H1 (cell line): ENCODE measurements at regions not wholly inside any gene's neighbourhood (a gene's known extent, or its start where the extent isn't known, plus 50 kb on each side); places are given as distances from the start of the nearest gene placed in this dataset.

ENCODE experiments used
- CTCF ChIA-PET: fragments of 300-600 bp; sonication (Branson Sonifier 250); formaldehyde crosslinking; loops from one replicate; lab custom pipeline; 2021; ENCODE audit not compliant: partially characterized antibody; lab: Charles Lee
- POLR2A ChIA-PET: fragments of 300-600 bp; sonication (Branson Sonifier 250); formaldehyde crosslinking; loops from one replicate; lab custom pipeline; 2021; ENCODE audit warnings: inconsistent platforms; ENCODE audit not compliant: partially characterized antibody; lab: Charles Lee
- DNase-seq, 2 experiments: peaks; one replicate each; pipeline versions ENCODE4 v3.0.0 to v3.0.0-alpha.2; 2010 to 2022; ENCODE audit warnings: low spot score in 2 of 2, low read depth in 1 of 2, mixed read lengths in 1 of 2
- FAIRE-seq: peaks from 2 replicates; lab custom pipeline; 2011; peaks lifted over from hg19 to GRCh38; lab: Jason Lieb, UNC
- H2AFZ ChIP-seq: 2 replicates; pipeline ENCODE4 v1.8.1; 2012; ENCODE audit warnings: low read length, inconsistent platforms
- H2AK5ac ChIP-seq: 2 replicates; pipeline ENCODE4 v1.6.1; 2013; ENCODE audit warnings: low read depth, low read length
- H2BK120ac ChIP-seq: replicated peaks from 2 replicates; pipeline ENCODE3; 2013; ENCODE audit warnings: low read depth, low read length, inconsistent platforms
- H2BK12ac ChIP-seq: 2 replicates; pipeline ENCODE4 v1.6.1; 2013; ENCODE audit warnings: low read depth, low read length
- H2BK15ac ChIP-seq: 2 replicates; pipeline ENCODE4 v1.6.1; 2013; ENCODE audit warnings: low read length
- H2BK20ac ChIP-seq: 2 replicates; pipeline ENCODE4 v1.6.1; 2013; ENCODE audit warnings: low read length
- H2BK5ac ChIP-seq: 2 replicates; pipeline ENCODE4 v1.6.1; 2013; ENCODE audit warnings: low read depth, low read length
- H3K14ac ChIP-seq: 2 replicates; pipeline ENCODE4 v1.6.1; 2013; ENCODE audit warnings: inconsistent platforms; ENCODE audit not compliant: insufficient read length
- H3K18ac ChIP-seq: 2 replicates; pipeline ENCODE4 v1.6.1; 2013; ENCODE audit warnings: low read length; ENCODE audit errors: extremely low read depth
- H3K23ac ChIP-seq: 2 replicates; pipeline ENCODE4 v1.6.1; 2013; ENCODE audit warnings: inconsistent platforms; ENCODE audit not compliant: insufficient read length
- H3K23me2 ChIP-seq: 2 replicates; pipeline ENCODE4 v1.6.1; 2013; ENCODE audit warnings: low read depth, low read length
- H3K27ac ChIP-seq: 2 replicates; pipeline ENCODE4 v1.6.1; 2011; ENCODE audit warnings: low read depth, low read length, inconsistent platforms
- H3K27me3 ChIP-seq, 4 experiments: replicated peaks in 1 of 4; 1 replicate in 1 of 4; 2 replicates in 3 of 4; pipeline versions ENCODE4 v1.6.1 to v1.8.1; 2011 to 2013; ENCODE audit warnings: low read length in 3 of 4, mild to moderate bottlenecking in 3 of 4, inconsistent platforms in 2 of 4, mixed read lengths in 2 of 4, moderate library complexity in 1 of 4; ENCODE audit not compliant: control insufficient read depth in 3 of 4, insufficient read depth in 3 of 4; ENCODE audit errors: extremely low read depth in 1 of 4
- H3K36me3 ChIP-seq, 4 experiments: 2 replicates each; pipeline versions ENCODE4 v1.6.1 to v1.8.1; 2011 to 2013; ENCODE audit warnings: mild to moderate bottlenecking in 4 of 4, low read length in 3 of 4, moderate library complexity in 2 of 4, control low read depth in 1 of 4, inconsistent platforms in 1 of 4; ENCODE audit not compliant: insufficient read depth in 4 of 4, control insufficient read depth in 2 of 4
- H3K4ac ChIP-seq: replicated peaks from 2 replicates; pipeline ENCODE3; 2013; ENCODE audit warnings: low read length, low read depth, mixed read lengths, inconsistent platforms; ENCODE audit not compliant: insufficient read length
- H3K4me1 ChIP-seq, 4 experiments: replicated peaks in 1 of 4; 1 replicate in 1 of 4; 2 replicates in 3 of 4; pipeline versions ENCODE4 v1.6.1 to v1.8.1; 2011 to 2013; ENCODE audit warnings: low read length in 3 of 4, inconsistent platforms in 2 of 4, mixed read lengths in 1 of 4; ENCODE audit not compliant: insufficient read depth in 4 of 4, control insufficient read depth in 3 of 4
- H3K4me2 ChIP-seq, 2 experiments: 2 replicates each; pipeline versions ENCODE4 v1.6.1 to v1.8.1; 2011 to 2013; ENCODE audit warnings: low read depth in 2 of 2, low read length in 2 of 2, control low read depth in 1 of 2, inconsistent platforms in 1 of 2, mild to moderate bottlenecking in 1 of 2; ENCODE audit not compliant: insufficient read depth in 1 of 2
- H3K4me3 ChIP-seq, 4 experiments: fragments of 200-600, 300-600 bp in 1 of 4; sonication (generic), shearing (Covaris generic), sonication (Bioruptor Twin) in 1 of 4; 2 replicates each; pipeline versions ENCODE4 v1.5.1 to v1.8.1; 2011 to 2016; ENCODE audit warnings: low read length in 4 of 4, low read depth in 3 of 4, control low read depth in 2 of 4, inconsistent platforms in 2 of 4, mild to moderate bottlenecking in 2 of 4, mixed read lengths in 1 of 4, moderate library complexity in 1 of 4; ENCODE audit not compliant: insufficient read depth in 2 of 4; ENCODE audit errors: extremely low read depth in 1 of 4
- H3K56ac ChIP-seq: replicated peaks from 2 replicates; pipeline ENCODE3; 2013; ENCODE audit warnings: low read depth, mild to moderate bottlenecking, mixed read lengths, low read length, inconsistent platforms; ENCODE audit not compliant: insufficient read length
- H3K79me1 ChIP-seq: 2 replicates; pipeline ENCODE4 v1.6.1; 2013; ENCODE audit warnings: low read depth, low read length, control low read depth
- H3K79me2 ChIP-seq, 2 experiments: 2 replicates each; pipeline versions ENCODE4 v1.6.1 to v1.8.1; 2012 to 2013; ENCODE audit warnings: low read length in 2 of 2, mild to moderate bottlenecking in 2 of 2, inconsistent platforms in 1 of 2; ENCODE audit not compliant: insufficient read depth in 2 of 2, control insufficient read depth in 1 of 2
- H3K9ac ChIP-seq, 4 experiments: replicated peaks in 1 of 4; 1 replicate in 1 of 4; 2 replicates in 3 of 4; pipeline versions ENCODE4 v1.6.1 to v1.8.1; 2011 to 2013; ENCODE audit warnings: low read depth in 3 of 4, low read length in 3 of 4, control low read depth in 2 of 4, mild to moderate bottlenecking in 2 of 4, moderate library complexity in 2 of 4, inconsistent platforms in 1 of 4; ENCODE audit errors: extremely low read depth in 1 of 4
- H3K9me3 ChIP-seq, 2 experiments: 2 replicates each; pipeline versions ENCODE4 v1.6.1 to v1.8.1; 2012 to 2013; ENCODE audit warnings: mild to moderate bottlenecking in 2 of 2, moderate library complexity in 2 of 2, control low read depth in 1 of 2, inconsistent platforms in 1 of 2, low read depth in 1 of 2, low read length in 1 of 2, mixed read lengths in 1 of 2; ENCODE audit not compliant: insufficient read depth in 2 of 2
- H4K20me1 ChIP-seq, 2 experiments: replicated peaks in 1 of 2; 2 replicates each; pipeline versions ENCODE3 to v1.8.1; 2011 to 2013; ENCODE audit warnings: inconsistent platforms in 2 of 2, low read length in 2 of 2, mild to moderate bottlenecking in 1 of 2; ENCODE audit not compliant: insufficient read depth in 2 of 2, control insufficient read depth in 1 of 2
- H4K5ac ChIP-seq: 2 replicates; pipeline ENCODE4 v1.6.1; 2013; ENCODE audit warnings: low read length, low read depth, mixed read lengths, inconsistent platforms; ENCODE audit not compliant: insufficient read length
- H4K8ac ChIP-seq: 2 replicates; pipeline ENCODE4 v1.8.0; 2013; ENCODE audit warnings: mild to moderate bottlenecking, moderate library complexity, low read length, inconsistent platforms; ENCODE audit not compliant: insufficient read depth; ENCODE audit errors: extremely low read depth
- H4K91ac ChIP-seq: replicated peaks from 2 replicates; pipeline ENCODE3; 2013; ENCODE audit warnings: low read length, mixed read lengths, inconsistent platforms; ENCODE audit not compliant: insufficient read length
- CBX5 ChIP-seq: fragments of 300-800, 300-1000 bp; sonication (generic); IDR thresholded peaks from 2 replicates; pipeline ENCODE4 v1.7.1; 2016; ENCODE audit warnings: antibody characterized with exemption, low read length, low read depth
- CTCF ChIP-seq, 3 experiments: IDR thresholded peaks; 1 replicate in 2 of 3; 2 replicates in 1 of 3; pipeline versions ENCODE4 v1.5.1 to v1.6.1; 2011; ENCODE audit warnings: low read length in 3 of 3, mild to moderate bottlenecking in 3 of 3, inconsistent platforms in 2 of 3, low read depth in 1 of 3, moderate library complexity in 1 of 3; ENCODE audit not compliant: insufficient read depth in 1 of 3; ENCODE audit errors: control extremely low read depth in 1 of 3
- EP300 ChIP-seq, 2 experiments: IDR thresholded peaks; 1 replicate in 1 of 2; 2 replicates in 1 of 2; pipeline ENCODE4 v1.6.1; 2011 to 2012; ENCODE audit warnings: low read depth in 2 of 2, low read length in 2 of 2, mild to moderate bottlenecking in 2 of 2, borderline replicate concordance in 1 of 2, inconsistent platforms in 1 of 2, moderate library complexity in 1 of 2
- HDAC2 ChIP-seq, 2 experiments: fragments of 300-600 bp in 1 of 2; sonication (generic) in 1 of 2; IDR thresholded peaks; 2 replicates each; pipeline ENCODE4 v1.6.1; 2011 to 2012; ENCODE audit warnings: low read depth in 2 of 2, low read length in 2 of 2, mild to moderate bottlenecking in 2 of 2, moderate library complexity in 2 of 2, borderline replicate concordance in 1 of 2, inconsistent platforms in 1 of 2
- KDM5A ChIP-seq: fragments of 200-600 bp; IDR thresholded peaks from 2 replicates; pipeline ENCODE4 v1.7.1; 2012; ENCODE audit warnings: mild to moderate bottlenecking, low read length, inconsistent platforms, mixed read lengths
- NANOG ChIP-seq: IDR thresholded peaks from 2 replicates; pipeline ENCODE4 v1.6.1; 2011; ENCODE audit warnings: low read length, low read depth, mild to moderate bottlenecking, inconsistent platforms; ENCODE audit not compliant: insufficient read depth, poor library complexity, severe bottlenecking
- SAP30 ChIP-seq: fragments of 300-600 bp; sonication (generic); IDR thresholded peaks from 2 replicates; pipeline ENCODE4 v1.7.1; 2012; ENCODE audit warnings: low read length, moderate library complexity, mild to moderate bottlenecking, inconsistent platforms; ENCODE audit not compliant: insufficient read depth, insufficient replicate concordance
- TAF1 ChIP-seq: IDR thresholded peaks from 2 replicates; pipeline ENCODE4 v1.6.1; 2011; ENCODE audit warnings: mild to moderate bottlenecking, low read depth, low read length
- TBP ChIP-seq: IDR thresholded peaks from 2 replicates; pipeline ENCODE4 v1.6.1; 2011; ENCODE audit warnings: low read depth, low read length, improper control_type of control experiment
- WGBS, 2 experiments: shearing (Covaris generic) in 1 of 2; methylation state at CpG; one replicate each; pipeline versions ENCODE4 v1.1.6 to v1.1.7; 2013 to 2015; ENCODE audit warnings: low lambda C conversion rate in 2 of 2, mixed read lengths in 2 of 2, inconsistent platforms in 1 of 2, low coverage in 1 of 2, missing lambda C conversion rate in 1 of 2; ENCODE audit not compliant: insufficient replicate concordance in 2 of 2, insufficient coverage in 1 of 2, insufficient read length in 1 of 2; ENCODE audit errors: extremely low coverage in 1 of 2, missing lambda C conversion rate in 1 of 2; 5-methylcytosine and 5-hydroxymethylcytosine counted together

GRCh38 chrX:69110116-69110530, 55.1 kb downstream of the PJA1 start:
- Histone ChIP-seq H2BK20ac (no peak overlapping the region), H3K23me2 (no peaks in the 10 kb centered on the region), H3K56ac (no peak overlapping the region), H4K8ac (peak overlapping the region; percentile 40; the same call in 1 of the 2 replicates), H4K20me1 (no peaks in the 10 kb centered on the region), H3K27me3 (no peaks in the 10 kb centered on the region), H3K79me2 (no peaks in the 10 kb centered on the region), H2BK120ac (no peak overlapping the region), H3K4ac (no peak overlapping the region), H3K9me3 (no peaks in the 10 kb centered on the region), H3K27ac (no peak overlapping the region), H3K9ac (no peak overlapping the region), H3K79me1 (no peaks in the 10 kb centered on the region), H3K36me3 (no peaks in the 10 kb centered on the region), H4K91ac (peak overlapping the region; percentile 55), H2BK5ac (no peak overlapping the region), H2BK12ac (no peak overlapping the region), H4K5ac (no peak overlapping the region), H3K4me1 (peaks cover 0 to 8% (median 6%) of the 10 kb centered on the region in 4 experiments; a peak in 4 of 7 replicates), H2BK15ac (no peak overlapping the region), H3K4me2 (no peak overlapping the region), H2AFZ (no peak overlapping the region), H3K23ac (no peak overlapping the region), H3K18ac (no peak overlapping the region; the same call in none of the 2 replicates), H3K14ac (no peak overlapping the region), H3K4me3 (no peak overlapping the region), H2AK5ac (no peak overlapping the region)
- FAIRE-seq = no peak
- ChIA-PET POLR2A (no interaction called here), CTCF (interaction anchor here (0.7 to 2.1 kb wide), 9 partner anchors 10 to 283 kb away, joined by 3 to 12 read pairs (median 3); no protein-coding TSS in a partner anchor)
- no peak for DNase-seq
- 100% methylated on average over 1 of the region's 3 CpGs; no CpG with 5 or more reads in 1 of the 2 experiments for WGBS, 2 experiments
- no peak for TF ChIP-seq EP300 (IDR thresholded peaks at IDR 0.05; ENCODE audit: borderline replicate concordance in 1 of 2, low read depth in 2 of 2, low read length in 2 of 2)
- TF ChIP-seq CTCF (IDR thresholded peaks at IDR 0.05; ENCODE audit: control extremely low read depth in 1 of 3, insufficient read depth in 1 of 3, low read depth in 1 of 3, low read length in 3 of 3) = no peak
- no peak for TF ChIP-seq TAF1
- TF ChIP-seq CBX5 = no peak
- no peak for TF ChIP-seq HDAC2 (IDR thresholded peaks at IDR 0.05; ENCODE audit: borderline replicate concordance in 1 of 2, low read depth in 2 of 2, low read length in 2 of 2)
- no peak for TF ChIP-seq KDM5A
- TF ChIP-seq TBP = no peak
- no peak for TF ChIP-seq SAP30
- TF ChIP-seq NANOG = no peak
